HFF-Myc (cell line): ENCODE measurements at regions not wholly inside any gene's neighbourhood (a gene's known extent, or its start where the extent isn't known, plus 50 kb on each side); places are given as distances from the start of the nearest gene placed in this dataset.

Source experiments
- DNase-seq: peaks from one replicate; pipeline ENCODE4 v3.0.0-alpha.2; 2011; ENCODE audit warnings: low read depth; ENCODE audit errors: extremely low read depth
- H3K4me3 ChIP-seq: replicated peaks from 2 replicates; pipeline ENCODE4 v1.5.1; 2011; ENCODE audit warnings: low read depth, mild to moderate bottlenecking, control low read depth, low read length
- CTCF ChIP-seq: IDR thresholded peaks from 2 replicates; pipeline ENCODE4 v1.5.1; 2012; ENCODE audit warnings: mild to moderate bottlenecking, low read depth, low read length, control low read depth; ENCODE audit errors: missing control alignments

GRCh38 chr1:30329802-30330557, 393.4 kb downstream of the MATN1 start:
- peak; percentile 9 for TF ChIP-seq CTCF
- no peak for DNase-seq

GRCh38 chr1:30329263-30329753, 394.1 kb downstream of the MATN1 start:
- TF ChIP-seq CTCF: no peak
- no peak overlapping the region for H3K4me3 ChIP-seq
- DNase-seq: no peak

More at GRCh38 chr1:30329802-30330557, 393.4 kb downstream of the MATN1 start:
- H3K4me3 ChIP-seq: no peak overlapping the region

GRCh38 chr1:30328401-30329262, 394.8 kb downstream of the MATN1 start:
- DNase-seq: no peak
- TF ChIP-seq CTCF: no peak
- no peak overlapping the region for H3K4me3 ChIP-seq

GRCh38 chr1:30328100-30328370, 395.4 kb downstream of the MATN1 start:
- no peak overlapping the region for H3K4me3 ChIP-seq
- no peak for TF ChIP-seq CTCF
- DNase-seq: no peak

GRCh38 chr1:30327370-30328099, 395.9 kb downstream of the MATN1 start:
- DNase-seq: no peak
- TF ChIP-seq CTCF: no peak
- H3K4me3 ChIP-seq: no peak overlapping the region

GRCh38 chr1:30325999-30326398, 397.4 kb downstream of the MATN1 start:
- TF ChIP-seq CTCF: no peak
- H3K4me3 ChIP-seq: no peak overlapping the region
- DNase-seq: no peak
